Thymus (tissue), 11 donors: ENCODE measurements at regions not wholly inside any gene's neighbourhood (a gene's known extent, or its start where the extent isn't known, plus 50 kb on each side); places are given as distances from the start of the nearest gene placed in this dataset.

ENCODE experiments used
- DNase-seq, 9 donors: peaks; one replicate each; pipeline ENCODE4 v3.0.0-alpha.2; 2013; ENCODE audit warnings: low spot score in 9 of 9, low read depth in 6 of 9, missing footprints in 1 of 9
- H3K27ac ChIP-seq, 2 donors: one replicate each; pipeline ENCODE4 v1.5.1; 2013; ENCODE audit warnings: control low read depth in 1 of 2, low read depth in 1 of 2, low read length in 1 of 2, mild to moderate bottlenecking in 1 of 2, moderate library complexity in 1 of 2
- H3K27me3 ChIP-seq, 2 donors: one replicate each; pipeline ENCODE4 v1.5.1; 2013; ENCODE audit warnings: low read length in 1 of 2; ENCODE audit not compliant: control insufficient read depth in 2 of 2, insufficient read depth in 1 of 2
- H3K36me3 ChIP-seq, 2 donors: one replicate each; pipeline ENCODE4 v1.5.1; 2013; ENCODE audit warnings: low read length in 1 of 2, mild to moderate bottlenecking in 1 of 2, moderate library complexity in 1 of 2; ENCODE audit not compliant: control insufficient read depth in 2 of 2, insufficient read depth in 2 of 2
- H3K4me1 ChIP-seq, 2 donors: one replicate each; pipeline ENCODE4 v1.5.1; 2013; ENCODE audit warnings: low read length in 2 of 2; ENCODE audit not compliant: control insufficient read depth in 2 of 2, insufficient read depth in 2 of 2
- H3K4me3 ChIP-seq, 2 donors: one replicate each; pipeline ENCODE4 v1.5.1; 2013; ENCODE audit warnings: low read length in 2 of 2, control low read depth in 1 of 2, mild to moderate bottlenecking in 1 of 2
- H3K9me3 ChIP-seq, 2 donors: one replicate each; pipeline ENCODE4 v1.5.1; 2013; ENCODE audit warnings: low read length in 1 of 2, mild to moderate bottlenecking in 1 of 2; ENCODE audit not compliant: control insufficient read depth in 2 of 2, insufficient read depth in 1 of 2
- WGBS: extraction: QIAGEN DNeasy Blood & Tissue Kit; methylation state at CpG from one replicate; pipeline ENCODE4 v1.1.7; 2013; 5-methylcytosine and 5-hydroxymethylcytosine counted together
- donor health status: healthy.

GRCh38 chr12:97940629-97941028 is 478.0 kb downstream of the RMST start:
- Histone ChIP-seq H3K27ac (no peak overlapping the region), H3K4me3 (no peak overlapping the region), H3K9me3 (no peaks in the 10 kb centered on the region), H3K27me3 (no peaks in the 10 kb centered on the region), H3K4me1 (no peaks in the 10 kb centered on the region), H3K36me3 (no peaks in the 10 kb centered on the region)
- WGBS, result 83% methylated on average over 2 of the region's 2 CpGs
- no peak for DNase-seq

- 95% methylated on average over 3 of the region's 3 CpGs for WGBS
- no peaks in the 10 kb centered on the region for H3K4me1 ChIP-seq
- no peaks in the 10 kb centered on the region for H3K9me3 ChIP-seq
- DNase-seq, result no peak
- H3K27ac ChIP-seq, result no peak overlapping the region
- no peak overlapping the region for H3K4me3 ChIP-seq
- H3K27me3 ChIP-seq, result no peaks in the 10 kb centered on the region
- H3K36me3 ChIP-seq, result no peaks in the 10 kb centered on the region
Measured at GRCh38 chr12:97941686-97942354, 479.2 kb downstream of the RMST start.

- Histone ChIP-seq H3K9me3 (no peaks in the 10 kb centered on the region), H3K27ac (no peak overlapping the region), H3K4me3 (no peak overlapping the region), H3K4me1 (no peaks in the 10 kb centered on the region), H3K27me3 (no peaks in the 10 kb centered on the region), H3K36me3 (no peaks in the 10 kb centered on the region)
- 71% methylated on average over 1 of the region's 1 CpG for WGBS
- DNase-seq, result no peak
Measured at GRCh38 chr12:97943359-97943758, 480.8 kb downstream of the RMST start.

GRCh38 chr12:97944576-97944975 is 482.0 kb downstream of the RMST start:
- no peak overlapping the region for H3K27ac ChIP-seq
- no peak for DNase-seq
- no peaks in the 10 kb centered on the region for H3K4me1 ChIP-seq
- H3K9me3 ChIP-seq, result no peaks in the 10 kb centered on the region
- WGBS, result 86% methylated on average over 2 of the region's 2 CpGs
- no peaks in the 10 kb centered on the region for H3K27me3 ChIP-seq
- H3K36me3 ChIP-seq, result no peaks in the 10 kb centered on the region
- H3K4me3 ChIP-seq, result no peak overlapping the region

- H3K4me3 ChIP-seq, result no peak overlapping the region
- 92% methylated on average over 1 of the region's 1 CpG for WGBS
- H3K4me1 ChIP-seq, result no peaks in the 10 kb centered on the region
- no peaks in the 10 kb centered on the region for H3K27me3 ChIP-seq
- no peaks in the 10 kb centered on the region for H3K36me3 ChIP-seq
- no peak for DNase-seq
- H3K27ac ChIP-seq, result no peak overlapping the region
- H3K9me3 ChIP-seq, result no peaks in the 10 kb centered on the region
Measured at GRCh38 chr12:97946701-97947100, 484.1 kb downstream of the RMST start.

- Histone ChIP-seq H3K9me3 (no peaks in the 10 kb centered on the region), H3K27me3 (no peaks in the 10 kb centered on the region), H3K36me3 (no peaks in the 10 kb centered on the region), H3K27ac (no peak overlapping the region), H3K4me1 (no peaks in the 10 kb centered on the region), H3K4me3 (no peak overlapping the region)
- DNase-seq, result no peak
- WGBS, result 86% methylated on average over 2 of the region's 2 CpGs
Measured at GRCh38 chr12:97948591-97948990, 486.0 kb downstream of the RMST start.

- DNase-seq, result no peak
- Histone ChIP-seq H3K27me3 (no peaks in the 10 kb centered on the region), H3K36me3 (no peaks in the 10 kb centered on the region), H3K9me3 (no peaks in the 10 kb centered on the region), H3K27ac (no peak overlapping the region), H3K4me1 (no peaks in the 10 kb centered on the region), H3K4me3 (no peak overlapping the region)
Measured at GRCh38 chr12:97951239-97951638, 488.6 kb downstream of the RMST start.

- no peak for DNase-seq
- H3K27me3 ChIP-seq, result no peaks in the 10 kb centered on the region
- H3K4me1 ChIP-seq, result no peaks in the 10 kb centered on the region
- H3K36me3 ChIP-seq, result no peaks in the 10 kb centered on the region
- no peak overlapping the region for H3K4me3 ChIP-seq
- H3K27ac ChIP-seq, result no peak overlapping the region
- H3K9me3 ChIP-seq, result no peaks in the 10 kb centered on the region
Measured at GRCh38 chr12:97951717-97952116, 489.1 kb downstream of the RMST start.

GRCh38 chr12:97957109-97957508 is 494.5 kb downstream of the RMST start:
- Histone ChIP-seq H3K4me1 (no peaks in the 10 kb centered on the region), H3K9me3 (no peaks in the 10 kb centered on the region), H3K36me3 (no peaks in the 10 kb centered on the region), H3K4me3 (no peak overlapping the region), H3K27me3 (no peaks in the 10 kb centered on the region), H3K27ac (no peak overlapping the region)
- 86% methylated on average over 1 of the region's 1 CpG for WGBS
- no peak for DNase-seq

GRCh38 chr12:97960225-97960624 is 497.6 kb downstream of the RMST start:
- no peaks in the 10 kb centered on the region for H3K36me3 ChIP-seq
- no peak for DNase-seq
- 71% methylated on average over 3 of the region's 3 CpGs for WGBS
- H3K4me1 ChIP-seq, result no peaks in the 10 kb centered on the region
- no peaks in the 10 kb centered on the region for H3K27me3 ChIP-seq
- no peak overlapping the region for H3K4me3 ChIP-seq
- H3K27ac ChIP-seq, result no peak overlapping the region
- H3K9me3 ChIP-seq, result no peaks in the 10 kb centered on the region
